ENCODE measurements at regions not wholly inside any gene's neighbourhood (a gene's known extent, or its start where the extent isn't known, plus 50 kb on each side); places are given as distances from the start of the nearest gene placed in this dataset.

DNA sequence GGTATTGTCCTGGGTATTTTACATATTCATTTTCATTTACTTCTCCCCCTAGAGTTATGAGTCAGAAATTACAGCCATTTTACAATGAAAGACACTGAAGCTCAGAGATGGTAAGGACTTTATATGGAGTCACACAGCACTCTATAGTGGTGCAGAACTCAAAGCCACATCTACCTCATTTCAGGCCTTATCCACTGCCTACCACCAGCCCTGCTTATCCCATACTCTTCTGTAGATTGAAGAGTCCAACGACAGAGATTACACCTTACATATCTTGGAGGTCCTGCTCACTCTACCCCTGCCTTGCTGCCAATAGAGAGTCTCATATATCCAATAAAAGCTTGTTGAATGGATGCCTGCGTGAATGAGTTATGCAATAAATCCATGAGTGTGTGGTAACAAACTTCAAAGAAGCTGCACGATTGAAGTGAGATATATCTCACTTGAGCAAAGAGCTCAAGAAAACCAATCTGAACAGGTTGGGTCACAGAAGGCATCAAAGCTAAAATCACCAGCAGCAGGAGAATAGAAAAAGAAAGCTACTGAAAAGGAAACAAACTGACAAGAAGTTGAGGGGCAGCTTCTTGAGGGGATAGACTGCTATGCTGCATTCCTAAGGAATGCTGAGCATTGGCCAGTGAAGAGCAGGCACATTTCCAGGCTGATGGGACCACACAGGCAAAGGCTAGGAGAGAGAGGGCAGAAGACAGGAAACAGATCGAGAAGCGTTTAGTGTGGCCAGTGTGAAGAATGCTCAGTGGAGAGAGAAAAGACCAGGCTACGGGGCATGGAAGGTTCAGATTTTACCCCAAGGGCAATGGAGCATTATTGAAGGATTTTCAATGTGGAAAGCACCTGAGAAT is 585.6 kb downstream of the DHX35 start:
- DNase-seq (ENCODE audit: low spot score), result no peak
- TF ChIP-seq CTCF (IDR thresholded peaks at IDR 0.05; ENCODE audit: borderline replicate concordance, control extremely low read depth, extremely low read depth, insufficient read depth, missing control alignments), result no peak
- in situ Hi-C loops (cut with MboI; ENCODE audit: low sequenced_read_pairs, unreplicated experiment), result no loop called here

DNA sequence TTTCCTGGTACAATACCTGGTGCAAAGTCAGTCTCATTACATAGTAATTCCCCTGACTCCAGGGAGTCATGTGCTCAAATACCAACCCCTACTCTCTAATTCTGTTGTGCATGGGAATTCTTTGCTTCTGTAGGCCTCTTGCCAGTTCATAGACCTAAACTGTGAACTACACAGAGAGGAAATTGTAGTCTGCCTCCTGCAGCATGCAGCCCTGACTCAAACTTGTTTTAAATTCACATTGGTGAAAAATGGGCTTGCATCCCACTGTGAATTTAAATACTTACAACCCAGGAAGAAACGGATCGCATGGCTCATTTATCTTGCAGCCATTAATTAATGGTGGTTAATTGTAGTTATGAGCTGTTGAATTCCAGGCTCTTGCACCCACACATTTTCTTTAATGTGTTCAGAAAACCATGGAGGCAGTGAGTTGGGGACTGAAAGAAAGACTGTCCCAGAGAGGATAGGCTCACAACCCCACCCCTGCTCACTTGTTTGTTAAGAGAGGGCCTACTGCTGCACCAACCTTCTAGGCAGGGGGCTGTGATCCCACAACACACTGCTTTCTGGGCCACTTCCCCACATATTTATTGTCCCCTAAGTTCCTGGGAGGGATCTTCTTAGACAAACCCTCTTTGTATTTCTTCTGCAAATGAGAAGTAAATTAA is 579.1 kb downstream of the DHX35 start:
- in situ Hi-C loops (cut with MboI; ENCODE audit: low sequenced_read_pairs, unreplicated experiment), result no loop called here
- DNase-seq (ENCODE audit: low spot score), result no peak
- TF ChIP-seq CTCF (IDR thresholded peaks at IDR 0.05; ENCODE audit: borderline replicate concordance, control extremely low read depth, extremely low read depth, insufficient read depth, missing control alignments), result no peak

DNA sequence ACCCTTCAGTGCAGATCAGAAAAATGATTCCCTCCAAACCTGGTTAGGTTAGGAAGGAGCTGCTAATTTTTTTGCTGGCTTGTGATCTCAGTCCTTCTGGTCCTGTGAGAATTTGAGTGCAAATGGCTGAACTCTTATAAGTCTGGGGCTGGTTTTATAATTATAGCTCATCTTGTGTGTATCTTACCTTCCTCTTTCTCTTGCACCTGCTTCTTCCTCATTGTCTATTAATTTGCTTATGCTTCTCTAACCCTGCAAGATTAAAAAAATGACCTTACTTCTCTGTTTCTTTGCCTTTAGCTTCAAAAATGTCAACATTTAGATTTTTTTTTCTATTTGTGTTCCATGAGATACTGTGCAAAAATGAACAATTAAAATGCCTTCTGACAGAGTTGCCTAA is 576.2 kb downstream of the DHX35 start:
- in situ Hi-C loops (cut with MboI; ENCODE audit: low sequenced_read_pairs, unreplicated experiment), result no loop called here
- no peak for TF ChIP-seq CTCF (IDR thresholded peaks at IDR 0.05; ENCODE audit: borderline replicate concordance, control extremely low read depth, extremely low read depth, insufficient read depth, missing control alignments)
- DNase-seq (ENCODE audit: low spot score), result no peak

- in situ Hi-C loops (cut with MboI; ENCODE audit: low sequenced_read_pairs, unreplicated experiment), result no loop called here
- DNase-seq (ENCODE audit: low spot score), result no peak
- TF ChIP-seq CTCF (IDR thresholded peaks at IDR 0.05; ENCODE audit: borderline replicate concordance, control extremely low read depth, extremely low read depth, insufficient read depth, missing control alignments), result no peak
Observed at GRCh38 chr20:39535301-39535700, 573.2 kb downstream of the DHX35 start.

- no peak for TF ChIP-seq CTCF (IDR thresholded peaks at IDR 0.05; ENCODE audit: borderline replicate concordance, control extremely low read depth, extremely low read depth, insufficient read depth, missing control alignments)
- no peak for DNase-seq (ENCODE audit: low spot score)
- in situ Hi-C loops (cut with MboI; ENCODE audit: low sequenced_read_pairs, unreplicated experiment), result no loop called here
Observed at GRCh38 chr20:39534846-39535245, 572.7 kb downstream of the DHX35 start.

- in situ Hi-C loops (cut with MboI; ENCODE audit: low sequenced_read_pairs, unreplicated experiment), result no loop called here
- no peak for DNase-seq (ENCODE audit: low spot score)
- TF ChIP-seq CTCF (IDR thresholded peaks at IDR 0.05; ENCODE audit: borderline replicate concordance, control extremely low read depth, extremely low read depth, insufficient read depth, missing control alignments), result no peak
Observed at GRCh38 chr20:39533858-39534257, 571.7 kb downstream of the DHX35 start.
